Frontal cortex (tissue), 3 donors: ENCODE measurements at regions not wholly inside any gene's neighbourhood (a gene's known extent, or its start where the extent isn't known, plus 50 kb on each side); places are given as distances from the start of the nearest gene placed in this dataset.
"Not testable (repeated sequence)": the region's sequence is repeated elsewhere in the genome, so short reads cannot be mapped to it uniquely, and the experiment has no call there.

Experiments used
- DNase-seq, 2 donors: peaks; one replicate each; pipeline ENCODE4 v3.0.0; 2012; ENCODE audit warnings: low spot score in 2 of 2
- FAIRE-seq: peaks from 2 replicates; lab custom pipeline; 2012; peaks lifted over from hg19 to GRCh38; lab: Jason Lieb, UNC
- donor health status: control.
- donor health status: control.
- donor health status: control.

GRCh38 chr11:87506946-87507345 is 469.2 kb downstream of the TMEM135 start:
- DNase-seq, FAIRE-seq: not testable (repeated sequence)

- FAIRE-seq, result no peak
- DNase-seq, result no peak
These were observed 463.7 kb downstream of the TMEM135 start for GRCh38 chr11:87501388-87501787.

- not testable (repeated sequence) for FAIRE-seq, DNase-seq
These were observed 457.2 kb downstream of the TMEM135 start for GRCh38 chr11:87494936-87495335.

- DNase-seq, FAIRE-seq: not testable (repeated sequence)
These were observed 456.3 kb downstream of the TMEM135 start for GRCh38 chr11:87494026-87494425.

GRCh38 chr11:87493516-87493915 is 455.8 kb downstream of the TMEM135 start:
- FAIRE-seq (no peak), DNase-seq (no peak)

GRCh38 chr11:87491381-87491780 is 453.6 kb downstream of the TMEM135 start:
- DNase-seq (no peak), FAIRE-seq (no peak)

- FAIRE-seq, result no peak
- no peak for DNase-seq
These were observed 452.9 kb downstream of the TMEM135 start for GRCh38 chr11:87490671-87491070.

- no peak for FAIRE-seq
- no peak for DNase-seq
These were observed 446.8 kb downstream of the TMEM135 start for GRCh38 chr11:87484566-87484965.

GRCh38 chr11:87477321-87477720 is 439.6 kb downstream of the TMEM135 start:
- DNase-seq (no peak), FAIRE-seq (no peak)

- FAIRE-seq (no peak), DNase-seq (no peak)
These were observed 435.4 kb downstream of the TMEM135 start for GRCh38 chr11:87473174-87473573.

- no peak for DNase-seq
- no peak for FAIRE-seq
These were observed 428.5 kb downstream of the TMEM135 start for GRCh38 chr11:87466223-87466622.

GRCh38 chr11:87465716-87466115 is 428.0 kb downstream of the TMEM135 start:
- FAIRE-seq (no peak), DNase-seq (no peak)

- DNase-seq (no peak), FAIRE-seq (no peak)
These were observed 425.9 kb downstream of the TMEM135 start for GRCh38 chr11:87463486-87464102.

- DNase-seq (no peak), FAIRE-seq (no peak)
These were observed 424.4 kb downstream of the TMEM135 start for GRCh38 chr11:87462171-87462570.

- DNase-seq (no peak), FAIRE-seq (no peak)
These were observed 423.3 kb downstream of the TMEM135 start for GRCh38 chr11:87460842-87461637.

GRCh38 chr11:87460279-87460678 is 422.5 kb downstream of the TMEM135 start:
- FAIRE-seq, result no peak

GRCh38 chr11:87459351-87459750 is 421.6 kb downstream of the TMEM135 start:
- no peak for FAIRE-seq
- no peak for DNase-seq

More at GRCh38 chr11:87460279-87460678, 422.5 kb downstream of the TMEM135 start:
- DNase-seq, result no peak

- no peak for FAIRE-seq
- DNase-seq, result no peak
These were observed 418.8 kb downstream of the TMEM135 start for GRCh38 chr11:87456499-87456898.

- FAIRE-seq, result no peak
- no peak for DNase-seq
These were observed 417.4 kb downstream of the TMEM135 start for GRCh38 chr11:87455180-87455579.

- no peak for DNase-seq
- no peak for FAIRE-seq
These were observed 416.5 kb downstream of the TMEM135 start for GRCh38 chr11:87454241-87454640.

GRCh38 chr11:87453531-87454089 is 415.9 kb downstream of the TMEM135 start:
- no peak for FAIRE-seq

More at GRCh38 chr11:87453531-87454089, 415.9 kb downstream of the TMEM135 start:
- no peak for DNase-seq
